Mesendoderm (in vitro differentiated cells): ENCODE measurements at regions not wholly inside any gene's neighbourhood (a gene's known extent, or its start where the extent isn't known, plus 50 kb on each side); places are given as distances from the start of the nearest gene placed in this dataset.

Experiments used
- DNase-seq: peaks from one replicate; pipeline ENCODE4 v3.0.0; 2013
- H2AK5ac ChIP-seq: 2 replicates; pipeline ENCODE4 v1.6.1; 2013; ENCODE audit warnings: low read length, inconsistent platforms
- H2BK120ac ChIP-seq: 2 replicates; pipeline ENCODE4 v1.6.1; 2013; ENCODE audit warnings: low read depth, mild to moderate bottlenecking, low read length, moderate library complexity, mixed read lengths
- H2BK15ac ChIP-seq: replicated peaks from 2 replicates; pipeline ENCODE4 v1.6.1; 2013; ENCODE audit warnings: low read depth, mild to moderate bottlenecking, moderate library complexity
- H2BK5ac ChIP-seq: 2 replicates; pipeline ENCODE4 v1.6.1; 2013; ENCODE audit warnings: low read length, inconsistent platforms
- H3K18ac ChIP-seq: 2 replicates; pipeline ENCODE4 v1.6.1; 2013; ENCODE audit warnings: mild to moderate bottlenecking, low read length, mixed read lengths
- H3K23ac ChIP-seq: one replicate; pipeline ENCODE4 v1.6.1; 2013; ENCODE audit warnings: low read length
- H3K27ac ChIP-seq: 2 replicates; pipeline ENCODE4 v1.5.1; 2013; ENCODE audit warnings: low read depth, mild to moderate bottlenecking, inconsistent platforms, low read length, moderate library complexity
- H3K27me3 ChIP-seq: 2 replicates; pipeline ENCODE4 v1.6.1; 2013; ENCODE audit warnings: low read length, control low read depth, mild to moderate bottlenecking, inconsistent platforms; ENCODE audit not compliant: insufficient read depth, poor library complexity
- H3K36me3 ChIP-seq: 2 replicates; pipeline ENCODE4 v1.6.1; 2013; ENCODE audit warnings: low read length, inconsistent platforms; ENCODE audit not compliant: control insufficient read depth, insufficient read depth
- H3K4ac ChIP-seq: one replicate; pipeline ENCODE4 v1.6.1; 2013; ENCODE audit warnings: low read depth, mild to moderate bottlenecking, low read length, moderate library complexity
- H3K4me1 ChIP-seq: 2 replicates; pipeline ENCODE4 v1.6.1; 2013; ENCODE audit warnings: low read depth, low read length, inconsistent platforms; ENCODE audit not compliant: control insufficient read depth
- H3K4me2 ChIP-seq: 2 replicates; pipeline ENCODE4 v1.6.1; 2013; ENCODE audit warnings: low read length
- H3K4me3 ChIP-seq: 2 replicates; pipeline ENCODE4 v1.5.1; 2013; ENCODE audit warnings: mild to moderate bottlenecking, low read length
- H3K56ac ChIP-seq: one replicate; pipeline ENCODE4 v1.6.1; 2013; ENCODE audit warnings: low read length
- H3K79me1 ChIP-seq: 2 replicates; pipeline ENCODE4 v1.6.1; 2013; ENCODE audit warnings: low read length, inconsistent platforms
- H3K79me2 ChIP-seq: 2 replicates; pipeline ENCODE4 v1.6.1; 2013; ENCODE audit warnings: mild to moderate bottlenecking, low read length; ENCODE audit not compliant: control insufficient read depth, insufficient read depth
- H3K9ac ChIP-seq: 2 replicates; pipeline ENCODE4 v1.6.1; 2013; ENCODE audit warnings: low read length, inconsistent platforms
- H4K5ac ChIP-seq: one replicate; pipeline ENCODE4 v1.6.1; 2013; ENCODE audit warnings: low read length
- H4K8ac ChIP-seq: one replicate; pipeline ENCODE4 v1.6.1; 2013; ENCODE audit warnings: low read depth, mild to moderate bottlenecking, control low read depth, low read length, moderate library complexity
- WGBS: extraction: QIAGEN DNeasy Blood & Tissue Kit; methylation state at CpG from one replicate; pipeline ENCODE4 v1.1.7; 2013; ENCODE audit warnings: low lambda C conversion rate, missing lambda C conversion rate; ENCODE audit not compliant: insufficient coverage; ENCODE audit errors: extremely low coverage; 5-methylcytosine and 5-hydroxymethylcytosine counted together

GRCh38 chr3:110397115-110397514, 674.5 kb upstream of the NECTIN3 start:
- no peak overlapping the region for H3K18ac ChIP-seq
- H4K8ac ChIP-seq, result no peak overlapping the region
- no peaks in the 10 kb centered on the region for H3K4me1 ChIP-seq
- H3K27ac ChIP-seq, result no peak overlapping the region
- no peak overlapping the region for H2AK5ac ChIP-seq
- no peak overlapping the region for H3K23ac ChIP-seq
- H2BK15ac ChIP-seq, result no peak overlapping the region
- H3K27me3 ChIP-seq, result no peaks in the 10 kb centered on the region
- no peaks in the 10 kb centered on the region for H3K79me1 ChIP-seq
- DNase-seq, result no peak
- no peaks in the 10 kb centered on the region for H3K79me2 ChIP-seq
- no peak overlapping the region for H4K5ac ChIP-seq
- H3K56ac ChIP-seq, result no peak overlapping the region
- H3K4me2 ChIP-seq, result no peak overlapping the region
- no peak overlapping the region for H3K4ac ChIP-seq
- H3K4me3 ChIP-seq, result no peak overlapping the region
- H2BK120ac ChIP-seq, result no peak overlapping the region
- no peak overlapping the region for H2BK5ac ChIP-seq
- no CpG with 5 or more reads among the region's 1 CpG for WGBS
- H3K9ac ChIP-seq, result no peak overlapping the region
- no peaks in the 10 kb centered on the region for H3K36me3 ChIP-seq

GRCh38 chr3:110400315-110400714, 671.3 kb upstream of the NECTIN3 start:
- H2BK15ac ChIP-seq, result no peak overlapping the region
- WGBS, result no CpG with 5 or more reads among the region's 2 CpGs
- H3K36me3 ChIP-seq, result no peaks in the 10 kb centered on the region
- no peak overlapping the region for H2AK5ac ChIP-seq
- no peak overlapping the region for H3K9ac ChIP-seq
- H3K56ac ChIP-seq, result no peak overlapping the region
- H3K23ac ChIP-seq, result no peak overlapping the region
- H3K27ac ChIP-seq, result no peak overlapping the region
- H4K5ac ChIP-seq, result no peak overlapping the region
- H3K4me1 ChIP-seq, result no peaks in the 10 kb centered on the region
- H3K79me2 ChIP-seq, result no peaks in the 10 kb centered on the region
- no peak overlapping the region for H2BK5ac ChIP-seq
- no peak overlapping the region for H3K4ac ChIP-seq
- no peaks in the 10 kb centered on the region for H3K79me1 ChIP-seq
- H4K8ac ChIP-seq, result no peak overlapping the region
- H3K4me3 ChIP-seq, result no peak overlapping the region
- H2BK120ac ChIP-seq, result no peak overlapping the region
- H3K27me3 ChIP-seq, result no peaks in the 10 kb centered on the region
- no peak overlapping the region for H3K4me2 ChIP-seq
- DNase-seq, result no peak
- no peak overlapping the region for H3K18ac ChIP-seq

GRCh38 chr3:110405830-110406585, 665.6 kb upstream of the NECTIN3 start:
- Histone ChIP-seq H3K18ac (no peak overlapping the region), H3K36me3 (no peaks in the 10 kb centered on the region), H3K27ac (no peak overlapping the region), H2BK120ac (no peak overlapping the region), H3K4ac (no peak overlapping the region), H3K27me3 (no peaks in the 10 kb centered on the region), H4K8ac (no peak overlapping the region), H3K79me2 (no peaks in the 10 kb centered on the region), H3K9ac (no peak overlapping the region), H3K4me2 (no peak overlapping the region), H2BK5ac (no peak overlapping the region), H3K79me1 (no peaks in the 10 kb centered on the region), H2AK5ac (no peak overlapping the region), H3K56ac (no peak overlapping the region), H3K4me3 (no peak overlapping the region), H3K4me1 (no peaks in the 10 kb centered on the region), H3K23ac (no peak overlapping the region), H4K5ac (no peak overlapping the region), H2BK15ac (no peak overlapping the region)
- no CpG with 5 or more reads among the region's 1 CpG for WGBS
- no peak for DNase-seq

GRCh38 chr3:110413266-110413665, 658.4 kb upstream of the NECTIN3 start:
- WGBS, result no CpG with 5 or more reads among the region's 3 CpGs
- H3K79me1 ChIP-seq, result no peaks in the 10 kb centered on the region

GRCh38 chr3:110413807-110414748, 657.5 kb upstream of the NECTIN3 start:
- H2BK120ac ChIP-seq, result no peak overlapping the region
- no peak overlapping the region for H3K27ac ChIP-seq
- no peaks in the 10 kb centered on the region for H3K4me1 ChIP-seq
- no peak overlapping the region for H2BK15ac ChIP-seq
- H2AK5ac ChIP-seq, result no peak overlapping the region
- H3K56ac ChIP-seq, result no peak overlapping the region
- no peak overlapping the region for H3K23ac ChIP-seq
- no CpG with 5 or more reads among the region's 4 CpGs for WGBS
- no peaks in the 10 kb centered on the region for H3K79me1 ChIP-seq
- no peaks in the 10 kb centered on the region for H3K27me3 ChIP-seq
- no peak for DNase-seq
- no peak overlapping the region for H2BK5ac ChIP-seq
- H3K4me3 ChIP-seq, result no peak overlapping the region
- no peak overlapping the region for H4K8ac ChIP-seq
- no peak overlapping the region for H3K4ac ChIP-seq
- H3K18ac ChIP-seq, result no peak overlapping the region
- no peak overlapping the region for H3K9ac ChIP-seq
- no peak overlapping the region for H3K4me2 ChIP-seq
- no peak overlapping the region for H4K5ac ChIP-seq
- H3K79me2 ChIP-seq, result no peaks in the 10 kb centered on the region
- no peaks in the 10 kb centered on the region for H3K36me3 ChIP-seq

More at GRCh38 chr3:110413266-110413665, 658.4 kb upstream of the NECTIN3 start:
- Histone ChIP-seq H2AK5ac (no peak overlapping the region), H3K79me2 (no peaks in the 10 kb centered on the region), H2BK5ac (no peak overlapping the region), H4K5ac (no peak overlapping the region), H3K36me3 (no peaks in the 10 kb centered on the region), H3K56ac (no peak overlapping the region), H4K8ac (no peak overlapping the region), H3K9ac (no peak overlapping the region), H2BK15ac (no peak overlapping the region), H3K18ac (no peak overlapping the region), H3K4ac (no peak overlapping the region), H3K27ac (no peak overlapping the region), H3K4me3 (no peak overlapping the region), H3K4me2 (no peak overlapping the region), H2BK120ac (no peak overlapping the region), H3K4me1 (no peaks in the 10 kb centered on the region), H3K23ac (no peak overlapping the region), H3K27me3 (no peaks in the 10 kb centered on the region)
- DNase-seq, result no peak
